H9 (cell line): ENCODE measurements at regions not wholly inside any gene's neighbourhood (a gene's known extent, or its start where the extent isn't known, plus 50 kb on each side); places are given as distances from the start of the nearest gene placed in this dataset.

Experiments used
- DNase-seq: peaks from one replicate; pipeline ENCODE4 v3.0.0-alpha.2; 2017
- H2AFZ ChIP-seq: one replicate; pipeline ENCODE4 v1.6.1; 2013; ENCODE audit warnings: mild to moderate bottlenecking, low read length, control low read depth, moderate library complexity
- H2AK5ac ChIP-seq: 2 replicates; pipeline ENCODE4 v1.6.1; 2013; ENCODE audit warnings: low read length, control low read depth, mixed read lengths; ENCODE audit not compliant: insufficient read length
- H2BK120ac ChIP-seq: one replicate; pipeline ENCODE4 v1.6.1; 2013; ENCODE audit warnings: low read depth, mild to moderate bottlenecking, low read length, control low read depth, inconsistent platforms; ENCODE audit not compliant: poor library complexity, severe bottlenecking
- H2BK12ac ChIP-seq: 2 replicates; pipeline ENCODE4 v1.6.1; 2013; ENCODE audit warnings: low read length, control low read depth, mixed read lengths, low read depth; ENCODE audit not compliant: insufficient read length
- H2BK15ac ChIP-seq: 2 replicates; pipeline ENCODE4 v1.6.1; 2013; ENCODE audit warnings: low read depth, low read length, control low read depth
- H2BK20ac ChIP-seq: one replicate; pipeline ENCODE4 v1.6.1; 2013; ENCODE audit warnings: low read depth, mild to moderate bottlenecking, low read length, control low read depth, inconsistent platforms; ENCODE audit not compliant: poor library complexity, severe bottlenecking
- H2BK5ac ChIP-seq: 2 replicates; pipeline ENCODE4 v1.6.1; 2013; ENCODE audit warnings: low read length, control low read depth, mixed read lengths; ENCODE audit not compliant: insufficient read length
- H3K14ac ChIP-seq: 2 replicates; pipeline ENCODE4 v1.6.1; 2013; ENCODE audit warnings: low read length, control low read depth; ENCODE audit not compliant: insufficient read depth
- H3K18ac ChIP-seq: 2 replicates; pipeline ENCODE4 v1.6.1; 2013; ENCODE audit warnings: low read depth, mild to moderate bottlenecking, mixed read lengths, low read length, control low read depth; ENCODE audit not compliant: insufficient read length
- H3K23ac ChIP-seq: 2 replicates; pipeline ENCODE4 v1.6.1; 2013; ENCODE audit warnings: low read length, control low read depth, mixed read lengths, low read depth; ENCODE audit not compliant: insufficient read length
- H3K23me2 ChIP-seq: 2 replicates; pipeline ENCODE4 v1.6.1; 2013; ENCODE audit warnings: low read depth, mild to moderate bottlenecking, mixed read lengths, low read length, control low read depth; ENCODE audit not compliant: insufficient read length, poor library complexity, severe bottlenecking
- H3K27ac ChIP-seq: 2 replicates; pipeline ENCODE4 v1.5.1; 2013; ENCODE audit warnings: low read length, control low read depth, mixed read lengths, low read depth; ENCODE audit not compliant: insufficient read length
- H3K27me3 ChIP-seq: 2 replicates; pipeline ENCODE4 v1.6.1; 2013; ENCODE audit warnings: low read length, control low read depth, inconsistent platforms; ENCODE audit not compliant: insufficient read depth
- H3K4ac ChIP-seq: 2 replicates; pipeline ENCODE4 v1.6.1; 2013; ENCODE audit warnings: low read depth, mild to moderate bottlenecking, control low read depth, inconsistent platforms, low read length, moderate library complexity
- H3K4me1 ChIP-seq: 2 replicates; pipeline ENCODE4 v1.6.1; 2013; ENCODE audit warnings: low read length, control low read depth, inconsistent platforms; ENCODE audit not compliant: insufficient read depth
- H3K4me2 ChIP-seq: 2 replicates; pipeline ENCODE4 v1.6.1; 2013; ENCODE audit warnings: low read length, control low read depth, mixed read lengths; ENCODE audit not compliant: insufficient read length, insufficient read depth
- H3K56ac ChIP-seq: 2 replicates; pipeline ENCODE4 v1.6.1; 2013; ENCODE audit warnings: low read depth, mild to moderate bottlenecking, mixed read lengths, low read length, control low read depth; ENCODE audit not compliant: insufficient read length
- H3K79me1 ChIP-seq: 2 replicates; pipeline ENCODE4 v1.6.1; 2013; ENCODE audit warnings: low read depth, mild to moderate bottlenecking, moderate library complexity, low read length, control low read depth, inconsistent platforms; ENCODE audit not compliant: insufficient read depth, poor library complexity, severe bottlenecking
- H3K79me2 ChIP-seq: 2 replicates; pipeline ENCODE4 v1.6.1; 2013; ENCODE audit warnings: low read length, control low read depth, inconsistent platforms; ENCODE audit not compliant: insufficient read depth
- H3K9ac ChIP-seq: 2 replicates; pipeline ENCODE4 v1.6.1; 2013; ENCODE audit warnings: low read length, control low read depth, mixed read lengths; ENCODE audit not compliant: insufficient read length; ENCODE audit errors: extremely low read depth
- H3K9me3 ChIP-seq: one replicate; pipeline ENCODE4 v1.6.1; 2013; ENCODE audit warnings: low read depth, low read length, inconsistent platforms; ENCODE audit not compliant: control insufficient read depth
- H3T11ph ChIP-seq: one replicate; pipeline ENCODE4 v1.6.1; 2013; ENCODE audit warnings: mild to moderate bottlenecking, low read length, control low read depth, inconsistent platforms
- H4K20me1 ChIP-seq: one replicate; pipeline ENCODE4 v1.6.1; 2013; ENCODE audit not compliant: control insufficient read depth, insufficient read length, insufficient read depth
- H4K5ac ChIP-seq: 2 replicates; pipeline ENCODE4 v1.6.1; 2013; ENCODE audit warnings: low read depth, mild to moderate bottlenecking, mixed read lengths, low read length, control low read depth; ENCODE audit not compliant: insufficient read length
- H4K8ac ChIP-seq: replicated peaks from 2 replicates; pipeline ENCODE4 v1.6.1; 2013; ENCODE audit warnings: low read length, control low read depth, mixed read lengths, low read depth; ENCODE audit not compliant: insufficient read length
- H4K91ac ChIP-seq: 2 replicates; pipeline ENCODE4 v1.6.1; 2013; ENCODE audit warnings: low read depth, mild to moderate bottlenecking, moderate library complexity, mixed read lengths, low read length, control low read depth; ENCODE audit not compliant: insufficient read length
- H3K27ac Mint-ChIP-seq, 3 experiments: 2 replicates in 2 of 3; 3 replicates in 1 of 3; pipeline ENCODE4 v1.8.0; 2020 to 2021; ENCODE audit warnings: mixed read lengths in 3 of 3, mild to moderate bottlenecking in 1 of 3, moderate library complexity in 1 of 3
- H3K27me3 Mint-ChIP-seq: 2 replicates; pipeline ENCODE4 v1.8.0; 2021; ENCODE audit warnings: low read depth, mild to moderate bottlenecking, moderate library complexity, mixed read lengths
- H3K36me3 Mint-ChIP-seq, 3 experiments: 2 replicates in 2 of 3; 3 replicates in 1 of 3; pipeline ENCODE4 v1.8.0; 2020 to 2021; ENCODE audit warnings: low read depth in 3 of 3, mixed read lengths in 3 of 3; ENCODE audit not compliant: insufficient read depth in 1 of 3
- H3K4me1 Mint-ChIP-seq, 2 experiments: 2 replicates each; pipeline ENCODE4 v1.8.0; 2020; ENCODE audit warnings: mixed read lengths in 2 of 2
- H3K4me3 Mint-ChIP-seq, 2 experiments: 2 replicates in 1 of 2; 3 replicates in 1 of 2; pipeline ENCODE4 v1.8.0; 2020 to 2021; ENCODE audit warnings: mild to moderate bottlenecking in 2 of 2, mixed read lengths in 2 of 2, moderate library complexity in 1 of 2
- H3K9me3 Mint-ChIP-seq, 2 experiments: 2 replicates in 1 of 2; 3 replicates in 1 of 2; pipeline ENCODE4 v1.8.0; 2020; ENCODE audit warnings: mild to moderate bottlenecking in 2 of 2, mixed read lengths in 2 of 2, moderate library complexity in 1 of 2
- WGBS: extraction: QIAGEN DNeasy Blood & Tissue Kit; methylation state at CpG from one replicate; pipeline ENCODE4 v1.1.7; 2013; ENCODE audit warnings: missing lambda C conversion rate, low lambda C conversion rate, mixed read lengths; ENCODE audit not compliant: insufficient read length; ENCODE audit errors: extremely low coverage; 5-methylcytosine and 5-hydroxymethylcytosine counted together
- TF ChIP-seq, protein P1 (sequence below): fragments of 200-600 bp; sonication (generic); conservative IDR thresholded peaks from 3 replicates; pipeline ENCODE4 v1.8.0; 2021; ENCODE audit warnings: antibody characterized with exemption, mild to moderate bottlenecking

GRCh38 chr13:83048419-83048818 is 833.9 kb downstream of the SLITRK1 start:
- Histone ChIP-seq H4K8ac (no peak overlapping the region), H3K18ac (no peak overlapping the region), H3K79me2 (no peaks in the 10 kb centered on the region), H3K23ac (no peak overlapping the region), H3K56ac (no peak overlapping the region), H3K9ac (no peak overlapping the region), H2AK5ac (no peak overlapping the region), H4K20me1 (no peaks in the 10 kb centered on the region), H2BK12ac (no peak overlapping the region), H2AFZ (no peak overlapping the region), H4K91ac (no peak overlapping the region), H3K4me1 (no peaks in the 10 kb centered on the region), H4K5ac (no peak overlapping the region), H2BK15ac (no peak overlapping the region), H3T11ph (no peak overlapping the region), H3K23me2 (no peaks in the 10 kb centered on the region), H3K9me3 (no peaks in the 10 kb centered on the region), H3K27ac (no peak overlapping the region), H2BK120ac (no peak overlapping the region), H2BK5ac (no peak overlapping the region), H3K79me1 (no peaks in the 10 kb centered on the region), H3K4me2 (no peak overlapping the region), H2BK20ac (no peak overlapping the region), H3K27me3 (no peaks in the 10 kb centered on the region), H3K4ac (no peak overlapping the region), H3K14ac (no peak overlapping the region)
- H3K27me3 Mint-ChIP-seq, result no peaks in the 10 kb centered on the region
- H3K27ac Mint-ChIP-seq, result no peak overlapping the region
- TF ChIP-seq, protein P1, sequence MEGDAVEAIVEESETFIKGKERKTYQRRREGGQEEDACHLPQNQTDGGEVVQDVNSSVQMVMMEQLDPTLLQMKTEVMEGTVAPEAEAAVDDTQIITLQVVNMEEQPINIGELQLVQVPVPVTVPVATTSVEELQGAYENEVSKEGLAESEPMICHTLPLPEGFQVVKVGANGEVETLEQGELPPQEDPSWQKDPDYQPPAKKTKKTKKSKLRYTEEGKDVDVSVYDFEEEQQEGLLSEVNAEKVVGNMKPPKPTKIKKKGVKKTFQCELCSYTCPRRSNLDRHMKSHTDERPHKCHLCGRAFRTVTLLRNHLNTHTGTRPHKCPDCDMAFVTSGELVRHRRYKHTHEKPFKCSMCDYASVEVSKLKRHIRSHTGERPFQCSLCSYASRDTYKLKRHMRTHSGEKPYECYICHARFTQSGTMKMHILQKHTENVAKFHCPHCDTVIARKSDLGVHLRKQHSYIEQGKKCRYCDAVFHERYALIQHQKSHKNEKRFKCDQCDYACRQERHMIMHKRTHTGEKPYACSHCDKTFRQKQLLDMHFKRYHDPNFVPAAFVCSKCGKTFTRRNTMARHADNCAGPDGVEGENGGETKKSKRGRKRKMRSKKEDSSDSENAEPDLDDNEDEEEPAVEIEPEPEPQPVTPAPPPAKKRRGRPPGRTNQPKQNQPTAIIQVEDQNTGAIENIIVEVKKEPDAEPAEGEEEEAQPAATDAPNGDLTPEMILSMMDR, result no peak
- H3K9me3 Mint-ChIP-seq, result no peaks in the 10 kb centered on the region
- DNase-seq, result no peak
- no peaks in the 10 kb centered on the region; a peak in 1 of 7 replicates for H3K36me3 Mint-ChIP-seq
- no peak overlapping the region for H3K4me3 Mint-ChIP-seq
- no CpG with 5 or more reads among the region's 1 CpG for WGBS
- no peaks in the 10 kb centered on the region for H3K4me1 Mint-ChIP-seq
